Ishikawa (cell line): ENCODE measurements at regions not wholly inside any gene's neighbourhood (a gene's known extent, or its start where the extent isn't known, plus 50 kb on each side); places are given as distances from the start of the nearest gene placed in this dataset.

Experiments used
- CEBPB ChIP-seq: IDR thresholded peaks from 2 replicates; pipeline ENCODE4 v1.6.1; 2012
- CREB1 ChIP-seq: IDR thresholded peaks from 2 replicates; pipeline ENCODE4 v1.6.1; 2012; ENCODE audit warnings: low read depth
- EGR1 ChIP-seq: IDR thresholded peaks from 2 replicates; pipeline ENCODE4 v1.6.1; 2012
- EP300 ChIP-seq: IDR thresholded peaks from 2 replicates; pipeline ENCODE4 v1.6.1; 2012; ENCODE audit warnings: borderline replicate concordance
- FOXM1 ChIP-seq: IDR thresholded peaks from 2 replicates; pipeline ENCODE4 v1.6.1; 2012; ENCODE audit warnings: low read depth, borderline replicate concordance
- MAX ChIP-seq: IDR thresholded peaks from 2 replicates; pipeline ENCODE4 v1.6.1; 2012
- NFIC ChIP-seq: IDR thresholded peaks from 2 replicates; pipeline ENCODE4 v1.6.1; 2012
- RAD21 ChIP-seq: IDR thresholded peaks from 2 replicates; pipeline ENCODE4 v1.6.1; 2012; ENCODE audit warnings: low read depth
- REST ChIP-seq: IDR thresholded peaks from 2 replicates; pipeline ENCODE4 v1.6.1; 2012; ENCODE audit warnings: low read depth, mild to moderate bottlenecking
- TAF1 ChIP-seq: IDR thresholded peaks from 2 replicates; pipeline ENCODE4 v1.6.1; 2012; ENCODE audit warnings: low read depth, mild to moderate bottlenecking
- TCF12 ChIP-seq: IDR thresholded peaks from 2 replicates; pipeline ENCODE4 v1.6.1; 2012; ENCODE audit warnings: low read depth
- TEAD4 ChIP-seq: IDR thresholded peaks from 2 replicates; pipeline ENCODE4 v1.6.1; 2012
- USF1 ChIP-seq: IDR thresholded peaks from 2 replicates; pipeline ENCODE4 v1.6.1; 2012
- YY1 ChIP-seq: IDR thresholded peaks from 2 replicates; pipeline ENCODE4 v1.6.1; 2012; ENCODE audit warnings: low read depth
- ZBTB7A ChIP-seq: IDR thresholded peaks from 2 replicates; pipeline ENCODE4 v1.6.1; 2012; ENCODE audit warnings: low read depth

- no peak for TF ChIP-seq USF1
- no peak for TF ChIP-seq MAX
- no peak for TF ChIP-seq RAD21
- TF ChIP-seq FOXM1, result no peak
- TF ChIP-seq CREB1, result no peak
- TF ChIP-seq ZBTB7A, result no peak
- TF ChIP-seq EGR1, result no peak
- TF ChIP-seq NFIC, result no peak
- TF ChIP-seq TAF1, result no peak
- TF ChIP-seq EP300, result no peak
- TF ChIP-seq TCF12, result no peak
- TF ChIP-seq CEBPB, result no peak
- TF ChIP-seq TEAD4, result no peak
- TF ChIP-seq YY1, result no peak
- TF ChIP-seq REST, result no peak
These were observed 53.5 kb downstream of the FOXD2 start for GRCh38 chr1:47491341-47491753.

- TF ChIP-seq ZBTB7A (no peak), TAF1 (no peak), TCF12 (no peak), CEBPB (no peak), MAX (no peak), FOXM1 (no peak), NFIC (no peak), YY1 (no peak), USF1 (no peak), REST (no peak), EP300 (no peak), TEAD4 (no peak), EGR1 (no peak), CREB1 (no peak), RAD21 (no peak)
These were observed 57.4 kb downstream of the FOXD2 start for GRCh38 chr1:47495176-47495713.

GRCh38 chr1:47498551-47498950 is 60.7 kb downstream of the FOXD2 start:
- TF ChIP-seq USF1 (no peak), FOXM1 (no peak), EP300 (no peak), TEAD4 (no peak), TCF12 (no peak), YY1 (no peak), EGR1 (no peak), TAF1 (no peak), NFIC (no peak), CEBPB (no peak), RAD21 (no peak), REST (no peak), ZBTB7A (no peak), CREB1 (no peak), MAX (no peak)
